ENCODE measurements at regions not wholly inside any gene's neighbourhood (a gene's known extent, or its start where the extent isn't known, plus 50 kb on each side); places are given as distances from the start of the nearest gene placed in this dataset.
"Not testable (repeated sequence)": the region's sequence is repeated elsewhere in the genome, so short reads cannot be mapped to it uniquely, and the experiment has no call there.

DNA sequence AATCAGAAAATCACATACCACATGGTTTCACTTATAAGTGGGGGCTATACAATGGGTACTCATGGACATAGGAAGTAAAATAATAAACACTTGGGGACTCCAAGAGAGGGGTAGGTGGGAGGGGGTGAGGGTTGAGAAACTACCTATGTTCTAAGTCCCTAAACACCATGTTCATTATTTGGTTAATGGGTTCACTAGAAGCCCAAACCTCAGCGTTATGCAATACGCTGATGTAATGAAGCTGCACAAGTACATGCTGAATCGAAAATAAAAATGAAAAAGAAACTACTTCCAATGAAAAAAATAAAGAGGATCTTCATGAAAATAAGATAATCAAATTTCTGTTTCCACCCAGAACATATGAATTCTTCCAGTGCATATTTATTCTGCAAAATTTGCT, 208.5 kb downstream of the TMEM161B start:
- Histone ChIP-seq H3K4me1 (ENCODE audit: control insufficient read depth in 2 of 2, insufficient read depth in 2 of 2, low read length in 2 of 2) (no peaks in the 10 kb centered on the region), H3K27me3 (ENCODE audit: control insufficient read depth in 2 of 2, insufficient read depth in 1 of 2, low read length in 1 of 2) (no peaks in the 10 kb centered on the region), H3K27ac (ENCODE audit: low read depth in 1 of 2, low read length in 1 of 2) (no peak overlapping the region), H3K4me3 (ENCODE audit: low read length in 2 of 2) (no peak overlapping the region), H3K36me3 (ENCODE audit: control insufficient read depth in 2 of 2, insufficient read depth in 2 of 2, low read length in 1 of 2) (no peaks in the 10 kb centered on the region), H3K9me3 (ENCODE audit: control insufficient read depth in 2 of 2, insufficient read depth in 1 of 2, low read length in 1 of 2) (peaks cover 0 to 16% of the 10 kb centered on the region in 2 donors)
- no peak for DNase-seq (ENCODE audit: low read depth in 6 of 9, low spot score in 9 of 9)
- 93% methylated on average over 3 of the region's 3 CpGs for WGBS

DNA sequence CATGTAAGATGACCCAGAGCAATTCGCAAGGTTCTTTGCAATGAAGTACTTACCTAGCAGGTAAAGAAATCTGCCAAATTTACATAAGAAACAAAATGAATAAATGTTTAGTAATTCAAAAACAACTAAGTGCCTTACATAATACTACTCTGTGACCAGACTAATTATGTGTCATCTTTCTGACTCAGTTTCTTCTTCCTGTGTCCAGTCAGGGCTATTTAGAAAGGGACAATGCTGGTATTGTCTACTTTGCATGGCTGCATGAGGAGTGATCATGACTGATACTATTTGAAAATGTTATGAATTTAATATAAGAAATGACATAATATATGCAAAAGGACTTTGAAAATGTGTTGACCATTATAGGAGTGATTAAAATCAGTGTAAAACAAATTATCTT, 210.0 kb downstream of the TMEM161B start:
- Histone ChIP-seq H3K27ac (ENCODE audit: low read depth in 1 of 2, low read length in 1 of 2) (no peak overlapping the region), H3K36me3 (ENCODE audit: control insufficient read depth in 2 of 2, insufficient read depth in 2 of 2, low read length in 1 of 2) (no peaks in the 10 kb centered on the region), H3K4me1 (ENCODE audit: control insufficient read depth in 2 of 2, insufficient read depth in 2 of 2, low read length in 2 of 2) (no peaks in the 10 kb centered on the region), H3K4me3 (ENCODE audit: low read length in 2 of 2) (no peak overlapping the region), H3K9me3 (ENCODE audit: control insufficient read depth in 2 of 2, insufficient read depth in 1 of 2, low read length in 1 of 2) (peaks cover 0 to 16% of the 10 kb centered on the region in 2 donors), H3K27me3 (ENCODE audit: control insufficient read depth in 2 of 2, insufficient read depth in 1 of 2, low read length in 1 of 2) (no peaks in the 10 kb centered on the region)
- DNase-seq (ENCODE audit: low read depth in 6 of 9, low spot score in 9 of 9): no peak
- 99% methylated on average over 1 of the region's 1 CpG for whole genome bisulfite sequencing

- H3K4me3 ChIP-seq (ENCODE audit: low read length in 2 of 2); H3K27ac ChIP-seq (ENCODE audit: low read depth in 1 of 2, low read length in 1 of 2); H3K9me3 ChIP-seq (ENCODE audit: control insufficient read depth in 2 of 2, insufficient read depth in 1 of 2, low read length in 1 of 2); H3K36me3 ChIP-seq (ENCODE audit: control insufficient read depth in 2 of 2, insufficient read depth in 2 of 2, low read length in 1 of 2); H3K27me3 ChIP-seq (ENCODE audit: control insufficient read depth in 2 of 2, insufficient read depth in 1 of 2, low read length in 1 of 2); DNase-seq (ENCODE audit: low read depth in 6 of 9, low spot score in 9 of 9); H3K4me1 ChIP-seq (ENCODE audit: control insufficient read depth in 2 of 2, insufficient read depth in 2 of 2, low read length in 2 of 2): not testable (repeated sequence)
- 75% methylated on average over 26 of the region's 26 CpGs for WGBS
Observed at GRCh38 chr5:88052468-88052867, 216.2 kb downstream of the TMEM161B start.

DNA sequence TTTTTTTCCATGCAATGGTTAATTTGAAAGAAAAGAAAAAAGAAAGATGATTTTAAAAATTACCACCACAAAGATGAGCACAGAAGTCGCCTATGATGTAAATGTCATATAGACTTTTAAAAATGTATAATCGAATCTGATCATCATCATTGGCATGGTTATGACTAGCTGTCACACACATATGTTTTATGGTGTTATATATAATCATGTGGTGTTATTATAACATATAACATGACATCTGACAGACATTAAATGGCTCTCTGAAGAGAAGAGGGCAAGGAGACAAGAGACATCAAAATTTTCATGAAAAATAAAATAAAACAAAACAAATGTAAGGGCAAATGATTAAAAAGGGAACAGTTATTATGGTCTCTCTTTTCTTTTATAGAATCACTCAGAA, 217.5 kb downstream of the TMEM161B start:
- H3K27ac ChIP-seq (ENCODE audit: low read depth in 1 of 2, low read length in 1 of 2): no peak overlapping the region
- DNase-seq (ENCODE audit: low read depth in 6 of 9, low spot score in 9 of 9): no peak
- H3K9me3 ChIP-seq (ENCODE audit: control insufficient read depth in 2 of 2, insufficient read depth in 1 of 2, low read length in 1 of 2): no peaks in the 10 kb centered on the region
- no peaks in the 10 kb centered on the region for H3K4me1 ChIP-seq (ENCODE audit: control insufficient read depth in 2 of 2, insufficient read depth in 2 of 2, low read length in 2 of 2)
- 93% methylated on average over 2 of the region's 2 CpGs for WGBS
- no peaks in the 10 kb centered on the region for H3K36me3 ChIP-seq (ENCODE audit: control insufficient read depth in 2 of 2, insufficient read depth in 2 of 2, low read length in 1 of 2)
- H3K4me3 ChIP-seq (ENCODE audit: low read length in 2 of 2): no peak overlapping the region
- no peaks in the 10 kb centered on the region for H3K27me3 ChIP-seq (ENCODE audit: control insufficient read depth in 2 of 2, insufficient read depth in 1 of 2, low read length in 1 of 2)

- Histone ChIP-seq H3K9me3 (ENCODE audit: control insufficient read depth in 2 of 2, insufficient read depth in 1 of 2, low read length in 1 of 2) (no peaks in the 10 kb centered on the region), H3K27ac (ENCODE audit: low read depth in 1 of 2, low read length in 1 of 2) (no peak overlapping the region), H3K27me3 (ENCODE audit: control insufficient read depth in 2 of 2, insufficient read depth in 1 of 2, low read length in 1 of 2) (no peaks in the 10 kb centered on the region), H3K36me3 (ENCODE audit: control insufficient read depth in 2 of 2, insufficient read depth in 2 of 2, low read length in 1 of 2) (no peaks in the 10 kb centered on the region), H3K4me3 (ENCODE audit: low read length in 2 of 2) (no peak overlapping the region), H3K4me1 (ENCODE audit: control insufficient read depth in 2 of 2, insufficient read depth in 2 of 2, low read length in 2 of 2) (no peaks in the 10 kb centered on the region)
- no peak for DNase-seq (ENCODE audit: low read depth in 6 of 9, low spot score in 9 of 9)
- 42% methylated on average over 4 of the region's 4 CpGs for WGBS
Observed at GRCh38 chr5:88049737-88050136, 218.9 kb downstream of the TMEM161B start.

GRCh38 chr5:88049156-88049555, 219.5 kb downstream of the TMEM161B start:
- Histone ChIP-seq H3K9me3 (ENCODE audit: control insufficient read depth in 2 of 2, insufficient read depth in 1 of 2, low read length in 1 of 2) (no peaks in the 10 kb centered on the region), H3K27ac (ENCODE audit: low read depth in 1 of 2, low read length in 1 of 2) (no peak overlapping the region), H3K4me3 (ENCODE audit: low read length in 2 of 2) (no peak overlapping the region), H3K4me1 (ENCODE audit: control insufficient read depth in 2 of 2, insufficient read depth in 2 of 2, low read length in 2 of 2) (no peaks in the 10 kb centered on the region), H3K36me3 (ENCODE audit: control insufficient read depth in 2 of 2, insufficient read depth in 2 of 2, low read length in 1 of 2) (no peaks in the 10 kb centered on the region), H3K27me3 (ENCODE audit: control insufficient read depth in 2 of 2, insufficient read depth in 1 of 2, low read length in 1 of 2) (no peaks in the 10 kb centered on the region)
- no peak for DNase-seq (ENCODE audit: low read depth in 6 of 9, low spot score in 9 of 9)
- WGBS: 78% methylated on average over 3 of the region's 3 CpGs

- Histone ChIP-seq H3K4me1 (ENCODE audit: control insufficient read depth in 2 of 2, insufficient read depth in 2 of 2, low read length in 2 of 2) (no peaks in the 10 kb centered on the region), H3K4me3 (ENCODE audit: low read length in 2 of 2) (no peak overlapping the region), H3K9me3 (ENCODE audit: control insufficient read depth in 2 of 2, insufficient read depth in 1 of 2, low read length in 1 of 2) (no peaks in the 10 kb centered on the region), H3K36me3 (ENCODE audit: control insufficient read depth in 2 of 2, insufficient read depth in 2 of 2, low read length in 1 of 2) (no peaks in the 10 kb centered on the region), H3K27ac (ENCODE audit: low read depth in 1 of 2, low read length in 1 of 2) (no peak overlapping the region), H3K27me3 (ENCODE audit: control insufficient read depth in 2 of 2, insufficient read depth in 1 of 2, low read length in 1 of 2) (no peaks in the 10 kb centered on the region)
- WGBS: 87% methylated on average over 4 of the region's 4 CpGs
- no peak for DNase-seq (ENCODE audit: low read depth in 6 of 9, low spot score in 9 of 9)
Observed at GRCh38 chr5:88045931-88046461, 222.6 kb downstream of the TMEM161B start.

GRCh38 chr5:88045165-88045564, 223.5 kb downstream of the TMEM161B start:
- Histone ChIP-seq H3K36me3 (ENCODE audit: control insufficient read depth in 2 of 2, insufficient read depth in 2 of 2, low read length in 1 of 2) (no peaks in the 10 kb centered on the region), H3K27me3 (ENCODE audit: control insufficient read depth in 2 of 2, insufficient read depth in 1 of 2, low read length in 1 of 2) (no peaks in the 10 kb centered on the region), H3K27ac (ENCODE audit: low read depth in 1 of 2, low read length in 1 of 2) (no peak overlapping the region), H3K4me1 (ENCODE audit: control insufficient read depth in 2 of 2, insufficient read depth in 2 of 2, low read length in 2 of 2) (no peaks in the 10 kb centered on the region), H3K4me3 (ENCODE audit: low read length in 2 of 2) (no peak overlapping the region), H3K9me3 (ENCODE audit: control insufficient read depth in 2 of 2, insufficient read depth in 1 of 2, low read length in 1 of 2) (no peaks in the 10 kb centered on the region)
- WGBS: 45% methylated on average over 1 of the region's 1 CpG
- DNase-seq (ENCODE audit: low read depth in 6 of 9, low spot score in 9 of 9): no peak

- WGBS: 64% methylated on average over 1 of the region's 1 CpG
- no peak for DNase-seq (ENCODE audit: low read depth in 6 of 9, low spot score in 9 of 9)
Observed at GRCh38 chr5:88034520-88034919, 234.1 kb downstream of the TMEM161B start.

GRCh38 chr5:88033191-88033590, 235.5 kb downstream of the TMEM161B start:
- Histone ChIP-seq H3K4me1 (ENCODE audit: control insufficient read depth in 2 of 2, insufficient read depth in 2 of 2, low read length in 2 of 2) (no peaks in the 10 kb centered on the region), H3K27me3 (ENCODE audit: control insufficient read depth in 2 of 2, insufficient read depth in 1 of 2, low read length in 1 of 2) (no peaks in the 10 kb centered on the region), H3K4me3 (ENCODE audit: low read length in 2 of 2) (no peak overlapping the region), H3K9me3 (ENCODE audit: control insufficient read depth in 2 of 2, insufficient read depth in 1 of 2, low read length in 1 of 2) (no peaks in the 10 kb centered on the region), H3K36me3 (ENCODE audit: control insufficient read depth in 2 of 2, insufficient read depth in 2 of 2, low read length in 1 of 2) (no peaks in the 10 kb centered on the region), H3K27ac (ENCODE audit: low read depth in 1 of 2, low read length in 1 of 2) (no peak overlapping the region)
- no peak for DNase-seq (ENCODE audit: low read depth in 6 of 9, low spot score in 9 of 9)
- 76% methylated on average over 2 of the region's 2 CpGs for WGBS

More at GRCh38 chr5:88034520-88034919, 234.1 kb downstream of the TMEM161B start:
- no peaks in the 10 kb centered on the region for H3K4me1 ChIP-seq (ENCODE audit: control insufficient read depth in 2 of 2, insufficient read depth in 2 of 2, low read length in 2 of 2)
- no peaks in the 10 kb centered on the region for H3K9me3 ChIP-seq (ENCODE audit: control insufficient read depth in 2 of 2, insufficient read depth in 1 of 2, low read length in 1 of 2)
- no peaks in the 10 kb centered on the region for H3K36me3 ChIP-seq (ENCODE audit: control insufficient read depth in 2 of 2, insufficient read depth in 2 of 2, low read length in 1 of 2)
- no peak overlapping the region for H3K27ac ChIP-seq (ENCODE audit: low read depth in 1 of 2, low read length in 1 of 2)
- H3K27me3 ChIP-seq (ENCODE audit: control insufficient read depth in 2 of 2, insufficient read depth in 1 of 2, low read length in 1 of 2): no peaks in the 10 kb centered on the region
- H3K4me3 ChIP-seq (ENCODE audit: low read length in 2 of 2): no peak overlapping the region

Data from thymus (tissue), 11 donors.